HEK293 (cell line): ENCODE measurements at regions not wholly inside any gene's neighbourhood (a gene's known extent, or its start where the extent isn't known, plus 50 kb on each side); places are given as distances from the start of the nearest gene placed in this dataset.

Experiments
- YY1 ChIP-seq: fragments of 450-650 bp; formaldehyde crosslinking; IDR thresholded peaks from 2 replicates; pipeline ENCODE4 v1.5.1; 2018; ENCODE audit warnings: missing biosample characterization, missing genetic modification characterization
- ZNF169 ChIP-seq: fragments of 450-650 bp; formaldehyde crosslinking; IDR thresholded peaks from 2 replicates; pipeline ENCODE4 v1.5.1; 2016; ENCODE audit warnings: missing biosample characterization, missing genetic modification characterization
- ZNF473 ChIP-seq: fragments of 450-650 bp; formaldehyde crosslinking; IDR thresholded peaks from 2 replicates; pipeline ENCODE4 v1.5.1; 2017; ENCODE audit warnings: missing biosample characterization, missing genetic modification characterization
- ZNF48 ChIP-seq: fragments of 450-650 bp; formaldehyde crosslinking; IDR thresholded peaks from 2 replicates; pipeline ENCODE4 v1.5.1; 2016; ENCODE audit warnings: missing biosample characterization, missing genetic modification characterization
- ZNF707 ChIP-seq: fragments of 450-650 bp; formaldehyde crosslinking; IDR thresholded peaks from 2 replicates; pipeline ENCODE4 v1.5.1; 2016; ENCODE audit warnings: missing biosample characterization, missing genetic modification characterization
- TF ChIP-seq, protein P1 (sequence below): fragments of 450-650 bp; formaldehyde crosslinking; IDR thresholded peaks from 2 replicates; pipeline ENCODE4 v1.5.1; 2016; ENCODE audit warnings: missing biosample characterization, missing genetic modification characterization
- TF ChIP-seq, protein P2 (sequence below): fragments of 450-650 bp; formaldehyde crosslinking; IDR thresholded peaks from 2 replicates; pipeline ENCODE4 v1.5.1; 2017; ENCODE audit warnings: missing biosample characterization, missing genetic modification characterization
- TF ChIP-seq, protein P3 (sequence below): fragments of 450-650 bp; formaldehyde crosslinking; IDR thresholded peaks from 2 replicates; pipeline ENCODE4 v1.5.1; 2016; ENCODE audit warnings: missing biosample characterization, missing genetic modification characterization
- TF ChIP-seq, protein P4 (sequence below): fragments of 450-650 bp; formaldehyde crosslinking; IDR thresholded peaks from 2 replicates; pipeline ENCODE4 v1.5.1; 2017; ENCODE audit warnings: missing biosample characterization, missing genetic modification characterization

DNA sequence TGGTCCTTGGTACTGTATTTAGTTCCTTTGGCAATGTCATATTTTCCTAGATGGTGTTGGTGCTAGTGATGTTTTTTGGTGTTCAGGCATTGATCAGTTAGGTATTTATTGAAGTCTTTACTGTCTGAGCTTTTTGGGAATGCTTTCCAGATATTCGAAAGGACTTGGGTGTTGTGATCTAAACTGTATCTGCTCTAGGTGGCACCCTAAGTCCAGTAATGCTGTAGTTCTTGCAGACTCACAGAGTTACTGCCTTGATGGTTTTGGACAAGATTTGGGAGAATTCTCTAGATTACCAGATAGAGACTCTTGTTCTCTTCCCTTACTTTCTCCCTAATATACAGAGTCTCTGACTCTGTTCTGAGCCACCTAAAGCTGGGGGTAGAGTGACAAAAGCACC lies 513.6 kb upstream of the PITX2 start:
- TF ChIP-seq, protein P1, sequence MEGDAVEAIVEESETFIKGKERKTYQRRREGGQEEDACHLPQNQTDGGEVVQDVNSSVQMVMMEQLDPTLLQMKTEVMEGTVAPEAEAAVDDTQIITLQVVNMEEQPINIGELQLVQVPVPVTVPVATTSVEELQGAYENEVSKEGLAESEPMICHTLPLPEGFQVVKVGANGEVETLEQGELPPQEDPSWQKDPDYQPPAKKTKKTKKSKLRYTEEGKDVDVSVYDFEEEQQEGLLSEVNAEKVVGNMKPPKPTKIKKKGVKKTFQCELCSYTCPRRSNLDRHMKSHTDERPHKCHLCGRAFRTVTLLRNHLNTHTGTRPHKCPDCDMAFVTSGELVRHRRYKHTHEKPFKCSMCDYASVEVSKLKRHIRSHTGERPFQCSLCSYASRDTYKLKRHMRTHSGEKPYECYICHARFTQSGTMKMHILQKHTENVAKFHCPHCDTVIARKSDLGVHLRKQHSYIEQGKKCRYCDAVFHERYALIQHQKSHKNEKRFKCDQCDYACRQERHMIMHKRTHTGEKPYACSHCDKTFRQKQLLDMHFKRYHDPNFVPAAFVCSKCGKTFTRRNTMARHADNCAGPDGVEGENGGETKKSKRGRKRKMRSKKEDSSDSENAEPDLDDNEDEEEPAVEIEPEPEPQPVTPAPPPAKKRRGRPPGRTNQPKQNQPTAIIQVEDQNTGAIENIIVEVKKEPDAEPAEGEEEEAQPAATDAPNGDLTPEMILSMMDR (tag by site-specific recombination): no peak
- TF ChIP-seq ZNF48 (no peak), ZNF169 (tag by site-specific recombination) (no peak), YY1 (tag by site-specific recombination) (no peak), ZNF707 (no peak), ZNF473 (no peak)
- TF ChIP-seq, protein P2, sequence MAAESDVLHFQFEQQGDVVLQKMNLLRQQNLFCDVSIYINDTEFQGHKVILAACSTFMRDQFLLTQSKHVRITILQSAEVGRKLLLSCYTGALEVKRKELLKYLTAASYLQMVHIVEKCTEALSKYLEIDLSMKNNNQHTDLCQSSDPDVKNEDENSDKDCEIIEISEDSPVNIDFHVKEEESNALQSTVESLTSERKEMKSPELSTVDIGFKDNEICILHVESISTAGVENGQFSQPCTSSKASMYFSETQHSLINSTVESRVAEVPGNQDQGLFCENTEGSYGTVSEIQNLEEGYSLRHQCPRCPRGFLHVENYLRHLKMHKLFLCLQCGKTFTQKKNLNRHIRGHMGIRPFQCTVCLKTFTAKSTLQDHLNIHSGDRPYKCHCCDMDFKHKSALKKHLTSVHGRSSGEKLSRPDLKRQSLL: no peak
- TF ChIP-seq, protein P3, sequence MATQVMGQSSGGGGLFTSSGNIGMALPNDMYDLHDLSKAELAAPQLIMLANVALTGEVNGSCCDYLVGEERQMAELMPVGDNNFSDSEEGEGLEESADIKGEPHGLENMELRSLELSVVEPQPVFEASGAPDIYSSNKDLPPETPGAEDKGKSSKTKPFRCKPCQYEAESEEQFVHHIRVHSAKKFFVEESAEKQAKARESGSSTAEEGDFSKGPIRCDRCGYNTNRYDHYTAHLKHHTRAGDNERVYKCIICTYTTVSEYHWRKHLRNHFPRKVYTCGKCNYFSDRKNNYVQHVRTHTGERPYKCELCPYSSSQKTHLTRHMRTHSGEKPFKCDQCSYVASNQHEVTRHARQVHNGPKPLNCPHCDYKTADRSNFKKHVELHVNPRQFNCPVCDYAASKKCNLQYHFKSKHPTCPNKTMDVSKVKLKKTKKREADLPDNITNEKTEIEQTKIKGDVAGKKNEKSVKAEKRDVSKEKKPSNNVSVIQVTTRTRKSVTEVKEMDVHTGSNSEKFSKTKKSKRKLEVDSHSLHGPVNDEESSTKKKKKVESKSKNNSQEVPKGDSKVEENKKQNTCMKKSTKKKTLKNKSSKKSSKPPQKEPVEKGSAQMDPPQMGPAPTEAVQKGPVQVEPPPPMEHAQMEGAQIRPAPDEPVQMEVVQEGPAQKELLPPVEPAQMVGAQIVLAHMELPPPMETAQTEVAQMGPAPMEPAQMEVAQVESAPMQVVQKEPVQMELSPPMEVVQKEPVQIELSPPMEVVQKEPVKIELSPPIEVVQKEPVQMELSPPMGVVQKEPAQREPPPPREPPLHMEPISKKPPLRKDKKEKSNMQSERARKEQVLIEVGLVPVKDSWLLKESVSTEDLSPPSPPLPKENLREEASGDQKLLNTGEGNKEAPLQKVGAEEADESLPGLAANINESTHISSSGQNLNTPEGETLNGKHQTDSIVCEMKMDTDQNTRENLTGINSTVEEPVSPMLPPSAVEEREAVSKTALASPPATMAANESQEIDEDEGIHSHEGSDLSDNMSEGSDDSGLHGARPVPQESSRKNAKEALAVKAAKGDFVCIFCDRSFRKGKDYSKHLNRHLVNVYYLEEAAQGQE: no peak
- TF ChIP-seq, protein P4, sequence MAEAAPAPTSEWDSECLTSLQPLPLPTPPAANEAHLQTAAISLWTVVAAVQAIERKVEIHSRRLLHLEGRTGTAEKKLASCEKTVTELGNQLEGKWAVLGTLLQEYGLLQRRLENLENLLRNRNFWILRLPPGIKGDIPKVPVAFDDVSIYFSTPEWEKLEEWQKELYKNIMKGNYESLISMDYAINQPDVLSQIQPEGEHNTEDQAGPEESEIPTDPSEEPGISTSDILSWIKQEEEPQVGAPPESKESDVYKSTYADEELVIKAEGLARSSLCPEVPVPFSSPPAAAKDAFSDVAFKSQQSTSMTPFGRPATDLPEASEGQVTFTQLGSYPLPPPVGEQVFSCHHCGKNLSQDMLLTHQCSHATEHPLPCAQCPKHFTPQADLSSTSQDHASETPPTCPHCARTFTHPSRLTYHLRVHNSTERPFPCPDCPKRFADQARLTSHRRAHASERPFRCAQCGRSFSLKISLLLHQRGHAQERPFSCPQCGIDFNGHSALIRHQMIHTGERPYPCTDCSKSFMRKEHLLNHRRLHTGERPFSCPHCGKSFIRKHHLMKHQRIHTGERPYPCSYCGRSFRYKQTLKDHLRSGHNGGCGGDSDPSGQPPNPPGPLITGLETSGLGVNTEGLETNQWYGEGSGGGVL: no peak
